GM12878 (cell line): ENCODE measurements at regions not wholly inside any gene's neighbourhood (a gene's known extent, or its start where the extent isn't known, plus 50 kb on each side); places are given as distances from the start of the nearest gene placed in this dataset.

Source experiments
- ESRRA ChIP-seq: IDR thresholded peaks from 2 replicates; pipeline ENCODE4 v1.6.1; 2012; ENCODE audit warnings: mild to moderate bottlenecking, low read length, improper control_type of control experiment
- GABPA ChIP-seq: IDR thresholded peaks from 2 replicates; pipeline ENCODE4 v1.6.1; 2014; ENCODE audit warnings: antibody characterized with exemption, low read depth, mild to moderate bottlenecking, inconsistent platforms
- HDGF ChIP-seq: fragments of 450-650 bp; IDR thresholded peaks from 2 replicates; pipeline ENCODE4 v1.6.1; 2016; ENCODE audit warnings: antibody characterized with exemption
- KDM1A ChIP-seq: fragments of 200-600 bp; sonication (generic); IDR thresholded peaks from 2 replicates; pipeline ENCODE4 v1.6.1; 2016; ENCODE audit warnings: borderline replicate concordance
- LARP7 ChIP-seq: fragments of 450-650 bp; IDR thresholded peaks from 2 replicates; pipeline ENCODE4 v1.6.1; 2017; ENCODE audit warnings: mild to moderate bottlenecking
- MEF2B ChIP-seq: fragments of 450-650 bp; IDR thresholded peaks from 2 replicates; pipeline ENCODE4 v1.6.1; 2018; ENCODE audit warnings: mild to moderate bottlenecking, moderate library complexity; ENCODE audit not compliant: partially characterized antibody, poor library complexity, severe bottlenecking
- MYB ChIP-seq: fragments of 150-350 bp; IDR thresholded peaks from 2 replicates; pipeline ENCODE4 v1.6.1; 2014; ENCODE audit warnings: mild to moderate bottlenecking, low read depth, low read length, borderline replicate concordance
- NFIC ChIP-seq: IDR thresholded peaks from 2 replicates; pipeline ENCODE4 v1.6.1; 2012; ENCODE audit warnings: low read depth, mild to moderate bottlenecking, inconsistent platforms, low read length, moderate library complexity
- NFXL1 ChIP-seq: fragments of 450-650 bp; IDR thresholded peaks from 2 replicates; pipeline ENCODE4 v1.6.1; 2017; ENCODE audit warnings: antibody characterized with exemption, mild to moderate bottlenecking, borderline replicate concordance
- NR2C1 ChIP-seq: fragments of 450-650 bp; IDR thresholded peaks from 2 replicates; pipeline ENCODE4 v1.6.1; 2017; ENCODE audit warnings: antibody characterized with exemption, mild to moderate bottlenecking, moderate library complexity
- NR2C2 ChIP-seq: IDR thresholded peaks from 2 replicates; pipeline ENCODE4 v1.6.1; 2011; ENCODE audit warnings: borderline replicate concordance, low read depth; ENCODE audit not compliant: control insufficient read depth, insufficient read length
- PAX8 ChIP-seq: fragments of 450-650 bp; IDR thresholded peaks from 2 replicates; pipeline ENCODE4 v1.6.1; 2017; ENCODE audit warnings: mild to moderate bottlenecking, moderate library complexity
- POLR2A ChIP-seq: IDR thresholded peaks from 2 replicates; pipeline ENCODE4 v1.6.1; 2011; ENCODE audit warnings: low read depth, mild to moderate bottlenecking, low read length
- SREBF2 ChIP-seq: IDR thresholded peaks from 2 replicates; pipeline ENCODE4 v1.6.1; 2012; ENCODE audit warnings: mild to moderate bottlenecking, low read length
- SUPT20H ChIP-seq: IDR thresholded peaks from 2 replicates; pipeline ENCODE4 v1.6.1; 2011; ENCODE audit warnings: low read depth, mild to moderate bottlenecking, low read length, moderate library complexity, borderline replicate concordance; ENCODE audit not compliant: control insufficient read depth
- WRNIP1 ChIP-seq: IDR thresholded peaks from 2 replicates; pipeline ENCODE4 v1.6.1; 2011; ENCODE audit warnings: low read depth, low read length, improper control_type of control experiment, borderline replicate concordance
- ZBED1 ChIP-seq: IDR thresholded peaks from 2 replicates; pipeline ENCODE4 v1.6.1; 2016; ENCODE audit warnings: borderline replicate concordance
- TF ChIP-seq, protein P1 (sequence below): fragments of 450-650 bp; IDR thresholded peaks from 2 replicates; pipeline ENCODE4 v1.6.1; 2017; ENCODE audit warnings: mild to moderate bottlenecking, moderate library complexity
- TF ChIP-seq, protein P2 (sequence below): fragments of 450-650 bp; IDR thresholded peaks from 2 replicates; pipeline ENCODE4 v1.6.1; 2017; ENCODE audit warnings: mild to moderate bottlenecking
- TF ChIP-seq, protein P3 (sequence below): IDR thresholded peaks from 2 replicates; pipeline ENCODE4 v1.6.1; 2012; ENCODE audit warnings: low read length, inconsistent platforms
- TF ChIP-seq, protein P4 (sequence below): fragments of 450-650 bp; formaldehyde crosslinking; IDR thresholded peaks from 2 replicates; pipeline ENCODE4 v1.4.0; 2022; ENCODE audit warnings: mild to moderate bottlenecking, moderate library complexity

DNA sequence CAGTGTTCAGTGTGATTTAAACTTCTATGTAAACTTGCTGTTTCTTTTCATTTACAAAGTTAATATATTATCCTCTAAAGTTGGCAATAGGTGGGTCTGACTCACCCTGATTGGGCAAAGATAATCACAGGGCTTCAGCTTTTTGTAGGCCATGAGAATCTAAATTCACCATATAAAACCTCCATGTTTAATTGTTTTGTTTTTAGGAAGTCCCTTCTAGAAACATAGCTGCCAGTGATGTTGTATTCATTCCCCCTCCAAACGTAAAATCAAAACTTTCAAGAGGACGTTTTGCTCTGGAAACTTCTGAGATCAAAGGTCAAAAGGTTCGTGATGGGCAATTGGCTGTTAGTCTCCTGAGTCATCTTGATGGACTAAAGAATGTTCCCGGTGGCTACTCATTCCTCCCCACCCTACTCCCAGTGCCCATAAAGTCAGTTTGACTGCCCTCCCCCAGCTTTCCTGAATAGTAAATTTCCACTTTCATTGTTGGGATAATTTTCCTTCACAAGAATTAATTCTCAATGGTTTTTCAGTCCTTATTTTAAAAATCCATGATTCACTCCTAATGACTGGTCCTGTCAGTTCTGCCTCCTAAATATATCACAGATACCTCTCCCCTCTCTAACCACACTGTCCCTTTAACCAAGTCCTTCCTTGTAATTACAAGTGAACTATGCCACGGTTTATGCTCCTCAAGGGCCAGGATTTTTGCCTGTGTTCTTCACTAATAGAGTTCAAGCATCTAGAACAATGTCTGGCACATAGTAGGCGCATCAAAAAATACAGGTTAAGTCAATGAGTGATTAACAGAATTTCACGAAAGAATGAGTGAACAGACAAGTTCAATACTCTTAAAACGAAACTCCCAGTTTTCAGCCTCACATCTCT lies 164.4 kb upstream of the VRK2 start (continued):
- TF ChIP-seq, protein P1, sequence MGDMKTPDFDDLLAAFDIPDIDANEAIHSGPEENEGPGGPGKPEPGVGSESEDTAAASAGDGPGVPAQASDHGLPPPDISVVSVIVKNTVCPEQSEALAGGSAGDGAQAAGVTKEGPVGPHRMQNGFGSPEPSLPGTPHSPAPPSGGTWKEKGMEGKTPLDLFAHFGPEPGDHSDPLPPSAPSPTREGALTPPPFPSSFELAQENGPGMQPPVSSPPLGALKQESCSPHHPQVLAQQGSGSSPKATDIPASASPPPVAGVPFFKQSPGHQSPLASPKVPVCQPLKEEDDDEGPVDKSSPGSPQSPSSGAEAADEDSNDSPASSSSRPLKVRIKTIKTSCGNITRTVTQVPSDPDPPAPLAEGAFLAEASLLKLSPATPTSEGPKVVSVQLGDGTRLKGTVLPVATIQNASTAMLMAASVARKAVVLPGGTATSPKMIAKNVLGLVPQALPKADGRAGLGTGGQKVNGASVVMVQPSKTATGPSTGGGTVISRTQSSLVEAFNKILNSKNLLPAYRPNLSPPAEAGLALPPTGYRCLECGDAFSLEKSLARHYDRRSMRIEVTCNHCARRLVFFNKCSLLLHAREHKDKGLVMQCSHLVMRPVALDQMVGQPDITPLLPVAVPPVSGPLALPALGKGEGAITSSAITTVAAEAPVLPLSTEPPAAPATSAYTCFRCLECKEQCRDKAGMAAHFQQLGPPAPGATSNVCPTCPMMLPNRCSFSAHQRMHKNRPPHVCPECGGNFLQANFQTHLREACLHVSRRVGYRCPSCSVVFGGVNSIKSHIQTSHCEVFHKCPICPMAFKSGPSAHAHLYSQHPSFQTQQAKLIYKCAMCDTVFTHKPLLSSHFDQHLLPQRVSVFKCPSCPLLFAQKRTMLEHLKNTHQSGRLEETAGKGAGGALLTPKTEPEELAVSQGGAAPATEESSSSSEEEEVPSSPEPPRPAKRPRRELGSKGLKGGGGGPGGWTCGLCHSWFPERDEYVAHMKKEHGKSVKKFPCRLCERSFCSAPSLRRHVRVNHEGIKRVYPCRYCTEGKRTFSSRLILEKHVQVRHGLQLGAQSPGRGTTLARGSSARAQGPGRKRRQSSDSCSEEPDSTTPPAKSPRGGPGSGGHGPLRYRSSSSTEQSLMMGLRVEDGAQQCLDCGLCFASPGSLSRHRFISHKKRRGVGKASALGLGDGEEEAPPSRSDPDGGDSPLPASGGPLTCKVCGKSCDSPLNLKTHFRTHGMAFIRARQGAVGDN = peak; percentile 67
- TF ChIP-seq LARP7 (no peak), MEF2B (no peak), KDM1A (no peak), SUPT20H (no peak), GABPA (no peak), NR2C2 (no peak), ESRRA (no peak), SREBF2 (no peak), HDGF (no peak), WRNIP1 (no peak), NR2C1 (peak; percentile 60), PAX8 (no peak), ZBED1 (no peak), NFXL1 (no peak), NFIC (no peak), POLR2A (no peak), MYB (no peak)
- TF ChIP-seq, protein P2, sequence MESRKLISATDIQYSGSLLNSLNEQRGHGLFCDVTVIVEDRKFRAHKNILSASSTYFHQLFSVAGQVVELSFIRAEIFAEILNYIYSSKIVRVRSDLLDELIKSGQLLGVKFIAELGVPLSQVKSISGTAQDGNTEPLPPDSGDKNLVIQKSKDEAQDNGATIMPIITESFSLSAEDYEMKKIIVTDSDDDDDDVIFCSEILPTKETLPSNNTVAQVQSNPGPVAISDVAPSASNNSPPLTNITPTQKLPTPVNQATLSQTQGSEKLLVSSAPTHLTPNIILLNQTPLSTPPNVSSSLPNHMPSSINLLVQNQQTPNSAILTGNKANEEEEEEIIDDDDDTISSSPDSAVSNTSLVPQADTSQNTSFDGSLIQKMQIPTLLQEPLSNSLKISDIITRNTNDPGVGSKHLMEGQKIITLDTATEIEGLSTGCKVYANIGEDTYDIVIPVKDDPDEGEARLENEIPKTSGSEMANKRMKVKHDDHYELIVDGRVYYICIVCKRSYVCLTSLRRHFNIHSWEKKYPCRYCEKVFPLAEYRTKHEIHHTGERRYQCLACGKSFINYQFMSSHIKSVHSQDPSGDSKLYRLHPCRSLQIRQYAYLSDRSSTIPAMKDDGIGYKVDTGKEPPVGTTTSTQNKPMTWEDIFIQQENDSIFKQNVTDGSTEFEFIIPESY = no peak
- TF ChIP-seq, protein P3, sequence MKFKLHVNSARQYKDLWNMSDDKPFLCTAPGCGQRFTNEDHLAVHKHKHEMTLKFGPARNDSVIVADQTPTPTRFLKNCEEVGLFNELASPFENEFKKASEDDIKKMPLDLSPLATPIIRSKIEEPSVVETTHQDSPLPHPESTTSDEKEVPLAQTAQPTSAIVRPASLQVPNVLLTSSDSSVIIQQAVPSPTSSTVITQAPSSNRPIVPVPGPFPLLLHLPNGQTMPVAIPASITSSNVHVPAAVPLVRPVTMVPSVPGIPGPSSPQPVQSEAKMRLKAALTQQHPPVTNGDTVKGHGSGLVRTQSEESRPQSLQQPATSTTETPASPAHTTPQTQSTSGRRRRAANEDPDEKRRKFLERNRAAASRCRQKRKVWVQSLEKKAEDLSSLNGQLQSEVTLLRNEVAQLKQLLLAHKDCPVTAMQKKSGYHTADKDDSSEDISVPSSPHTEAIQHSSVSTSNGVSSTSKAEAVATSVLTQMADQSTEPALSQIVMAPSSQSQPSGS = 0 out of 2 replicates have a peak, but pooled peaks have one; percentile 6
- TF ChIP-seq, protein P4, sequence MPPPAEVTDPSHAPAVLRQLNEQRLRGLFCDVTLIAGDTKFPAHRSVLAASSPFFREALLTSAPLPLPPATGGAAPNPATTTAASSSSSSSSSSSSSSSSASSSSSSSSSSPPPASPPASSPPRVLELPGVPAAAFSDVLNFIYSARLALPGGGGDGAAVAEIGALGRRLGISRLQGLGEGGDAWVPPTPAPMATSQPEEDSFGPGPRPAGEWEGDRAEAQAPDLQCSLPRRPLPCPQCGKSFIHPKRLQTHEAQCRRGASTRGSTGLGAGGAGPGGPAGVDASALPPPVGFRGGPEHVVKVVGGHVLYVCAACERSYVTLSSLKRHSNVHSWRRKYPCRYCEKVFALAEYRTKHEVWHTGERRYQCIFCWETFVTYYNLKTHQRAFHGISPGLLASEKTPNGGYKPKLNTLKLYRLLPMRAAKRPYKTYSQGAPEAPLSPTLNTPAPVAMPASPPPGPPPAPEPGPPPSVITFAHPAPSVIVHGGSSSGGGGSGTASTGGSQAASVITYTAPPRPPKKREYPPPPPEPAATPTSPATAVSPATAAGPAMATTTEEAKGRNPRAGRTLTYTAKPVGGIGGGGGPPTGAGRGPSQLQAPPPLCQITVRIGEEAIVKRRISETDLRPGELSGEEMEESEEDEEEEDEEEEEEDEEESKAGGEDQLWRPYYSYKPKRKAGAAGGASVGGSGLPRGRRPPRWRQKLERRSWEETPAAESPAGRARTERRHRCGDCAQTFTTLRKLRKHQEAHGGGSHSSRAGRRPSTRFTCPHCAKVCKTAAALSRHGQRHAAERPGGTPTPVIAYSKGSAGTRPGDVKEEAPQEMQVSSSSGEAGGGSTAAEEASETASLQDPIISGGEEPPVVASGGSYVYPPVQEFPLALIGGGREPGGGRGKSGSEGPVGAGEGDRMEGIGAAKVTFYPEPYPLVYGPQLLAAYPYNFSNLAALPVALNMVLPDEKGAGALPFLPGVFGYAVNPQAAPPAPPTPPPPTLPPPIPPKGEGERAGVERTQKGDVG (CRISPR knock-in tag) = no peak
